ENCODE measurements at regions not wholly inside any gene's neighbourhood (a gene's known extent, or its start where the extent isn't known, plus 50 kb on each side); places are given as distances from the start of the nearest gene placed in this dataset.

DNA sequence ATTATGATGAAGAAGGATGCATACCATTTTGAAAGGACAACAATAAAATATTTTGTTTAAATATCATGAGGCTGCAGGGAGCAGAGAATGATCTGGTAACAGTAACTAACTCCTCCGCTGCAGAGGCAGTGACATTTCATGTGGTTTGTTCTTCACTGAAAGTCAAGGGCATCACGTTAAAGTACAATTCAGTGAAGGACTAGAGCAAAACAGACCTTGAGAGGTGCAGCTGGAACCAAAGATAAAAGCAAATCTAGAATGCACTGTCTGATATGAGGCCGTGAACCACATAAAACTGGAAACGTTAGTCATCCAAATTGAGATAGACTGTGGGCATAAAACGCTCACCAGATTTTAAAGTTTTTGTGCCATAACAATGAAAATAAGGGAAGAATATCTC lies 522.9 kb upstream of the TNP1 start:
- TF ChIP-seq POLR2AphosphoS5 (IDR thresholded peaks at IDR 0.05; ENCODE audit: low read depth, low read length) (no peak), POLR2A (IDR thresholded peaks at IDR 0.05; ENCODE audit: low read depth, low read length) (no peak)
